ENCODE measurements at regions not wholly inside any gene's neighbourhood (a gene's known extent, or its start where the extent isn't known, plus 50 kb on each side); places are given as distances from the start of the nearest gene placed in this dataset.
A peak's percentile ranks its signal among the peaks of the same experiment; 100 is the strongest.
"Not testable (repeated sequence)": the region's sequence is repeated elsewhere in the genome, so short reads cannot be mapped to it uniquely, and the experiment has no call there.

DNA sequence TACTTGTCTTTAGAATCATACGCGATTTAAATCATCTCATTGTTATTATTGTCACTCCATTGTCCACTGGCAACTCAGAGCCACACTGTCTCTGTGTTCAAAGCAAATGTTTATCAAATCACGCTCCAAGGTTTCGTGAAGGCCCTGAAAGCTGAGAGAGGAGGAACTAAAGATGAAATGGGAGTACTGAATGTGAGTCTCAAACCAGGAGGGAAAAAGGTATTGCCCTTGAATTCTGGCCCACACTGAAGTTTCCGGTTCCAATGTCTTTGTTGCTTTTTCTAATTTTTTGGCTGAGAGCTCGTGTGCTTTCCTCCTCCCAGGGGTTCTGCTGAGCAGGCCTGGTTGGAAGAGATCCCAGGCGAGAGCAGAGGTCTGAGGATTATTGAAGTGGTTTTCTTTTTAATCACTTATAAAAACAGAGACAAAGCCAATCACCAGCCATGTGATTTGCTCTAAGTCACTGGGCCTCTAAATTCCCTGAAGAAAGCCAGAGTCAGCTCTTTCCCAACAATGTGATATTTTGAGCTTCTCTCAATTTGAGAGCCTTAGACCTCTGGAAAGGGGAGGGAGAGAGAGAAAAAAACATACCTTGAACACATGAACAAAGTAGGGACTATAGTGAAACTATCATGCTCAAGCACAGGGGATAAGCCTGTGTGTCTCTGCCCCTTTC is 420.8 kb upstream of the GRAMD2B start:
- TF ChIP-seq, protein P1, sequence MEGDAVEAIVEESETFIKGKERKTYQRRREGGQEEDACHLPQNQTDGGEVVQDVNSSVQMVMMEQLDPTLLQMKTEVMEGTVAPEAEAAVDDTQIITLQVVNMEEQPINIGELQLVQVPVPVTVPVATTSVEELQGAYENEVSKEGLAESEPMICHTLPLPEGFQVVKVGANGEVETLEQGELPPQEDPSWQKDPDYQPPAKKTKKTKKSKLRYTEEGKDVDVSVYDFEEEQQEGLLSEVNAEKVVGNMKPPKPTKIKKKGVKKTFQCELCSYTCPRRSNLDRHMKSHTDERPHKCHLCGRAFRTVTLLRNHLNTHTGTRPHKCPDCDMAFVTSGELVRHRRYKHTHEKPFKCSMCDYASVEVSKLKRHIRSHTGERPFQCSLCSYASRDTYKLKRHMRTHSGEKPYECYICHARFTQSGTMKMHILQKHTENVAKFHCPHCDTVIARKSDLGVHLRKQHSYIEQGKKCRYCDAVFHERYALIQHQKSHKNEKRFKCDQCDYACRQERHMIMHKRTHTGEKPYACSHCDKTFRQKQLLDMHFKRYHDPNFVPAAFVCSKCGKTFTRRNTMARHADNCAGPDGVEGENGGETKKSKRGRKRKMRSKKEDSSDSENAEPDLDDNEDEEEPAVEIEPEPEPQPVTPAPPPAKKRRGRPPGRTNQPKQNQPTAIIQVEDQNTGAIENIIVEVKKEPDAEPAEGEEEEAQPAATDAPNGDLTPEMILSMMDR (conservative IDR thresholded peaks at IDR 0.05; ENCODE audit: control insufficient read depth, insufficient read depth, low read depth, low read length): no peak
- H3K4me3 ChIP-seq (ENCODE audit: control insufficient read depth, low read depth, low read length): no peak overlapping the region
- DNase-seq (ENCODE audit: low read depth): peak; percentile 97

GRCh38 chr5:126003309-126003708 is 419.9 kb upstream of the GRAMD2B start:
- peak; percentile 88 for DNase-seq (ENCODE audit: low read depth)
- no peak overlapping the region for H3K4me3 ChIP-seq (ENCODE audit: control insufficient read depth, low read depth, low read length)
- TF ChIP-seq, protein P1 (conservative IDR thresholded peaks at IDR 0.05; ENCODE audit: control insufficient read depth, insufficient read depth, low read depth, low read length): no peak

GRCh38 chr5:126004636-126005035 is 418.6 kb upstream of the GRAMD2B start:
- DNase-seq (ENCODE audit: low read depth): peak; percentile 31
- TF ChIP-seq, protein P1 (conservative IDR thresholded peaks at IDR 0.05; ENCODE audit: control insufficient read depth, insufficient read depth, low read depth, low read length): no peak

DNA sequence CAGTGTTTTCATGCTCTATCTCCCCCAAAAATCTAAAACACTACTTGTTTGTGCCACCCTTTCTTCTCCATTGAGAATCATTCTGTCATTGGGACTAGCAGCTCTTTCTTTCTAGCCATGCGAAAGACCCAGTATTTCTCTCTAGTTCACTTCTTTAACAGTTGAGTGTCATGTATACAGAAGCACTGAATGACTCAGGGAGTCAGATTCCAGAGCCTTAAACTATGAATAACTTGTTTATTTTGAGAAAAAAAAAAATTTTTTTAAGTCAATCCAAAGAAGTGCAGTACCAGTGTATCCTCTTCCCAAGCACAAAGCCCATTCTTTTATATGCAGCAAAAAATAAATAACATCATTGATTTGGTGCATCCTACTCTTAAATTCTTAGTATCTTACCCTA is 415.4 kb upstream of the GRAMD2B start:
- DNase-seq (ENCODE audit: low read depth): peak; percentile 40
- H3K4me3 ChIP-seq (ENCODE audit: control insufficient read depth, low read depth, low read length): no peak overlapping the region
- TF ChIP-seq, protein P1 (conservative IDR thresholded peaks at IDR 0.05; ENCODE audit: control insufficient read depth, insufficient read depth, low read depth, low read length): no peak

More at GRCh38 chr5:126004636-126005035, 418.6 kb upstream of the GRAMD2B start:
- no peak overlapping the region for H3K4me3 ChIP-seq (ENCODE audit: control insufficient read depth, low read depth, low read length)

DNA sequence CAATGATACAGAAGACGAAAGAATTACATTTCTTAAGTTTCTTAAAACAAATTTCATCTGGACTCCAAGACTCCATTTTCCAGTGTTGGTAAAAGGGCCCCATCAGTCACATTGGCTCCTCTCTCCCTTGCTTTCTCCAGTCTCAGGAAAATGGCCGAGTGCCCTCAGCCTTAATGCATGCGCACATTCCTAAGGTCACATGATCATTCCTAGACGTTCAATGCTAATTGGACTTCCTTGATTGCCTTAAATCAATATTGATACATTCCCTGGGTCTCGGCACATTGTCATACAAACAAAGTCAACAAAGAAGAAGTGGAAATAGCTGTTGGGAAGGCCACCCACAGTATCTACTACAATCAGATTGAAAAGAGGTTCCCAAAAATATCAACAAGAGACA is 413.6 kb upstream of the GRAMD2B start:
- H3K4me3 ChIP-seq (ENCODE audit: control insufficient read depth, low read depth, low read length): no peak overlapping the region
- DNase-seq (ENCODE audit: low read depth): no peak
- TF ChIP-seq, protein P1 (conservative IDR thresholded peaks at IDR 0.05; ENCODE audit: control insufficient read depth, insufficient read depth, low read depth, low read length): no peak

DNA sequence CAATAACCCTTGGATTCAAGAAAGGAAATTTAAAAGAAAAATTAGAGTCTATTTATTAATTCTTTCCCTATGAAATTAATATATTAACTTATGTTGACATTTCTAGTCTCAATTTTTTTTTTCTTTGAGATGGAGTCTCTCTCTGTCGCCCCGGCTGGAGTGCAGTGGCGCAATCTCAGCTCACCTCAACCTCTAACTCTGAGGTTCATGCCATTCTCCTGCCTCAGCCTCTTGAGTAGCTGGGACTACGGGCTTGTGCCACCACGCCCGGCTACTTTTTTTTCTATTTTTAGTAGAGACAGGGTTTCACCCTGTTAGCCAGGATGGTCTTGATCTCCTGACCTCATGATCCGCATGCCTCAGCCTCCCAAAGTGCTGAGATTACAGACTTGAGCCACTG is 411.7 kb upstream of the GRAMD2B start:
- DNase-seq (ENCODE audit: low read depth); H3K4me3 ChIP-seq (ENCODE audit: control insufficient read depth, low read depth, low read length): not testable (repeated sequence)

DNA sequence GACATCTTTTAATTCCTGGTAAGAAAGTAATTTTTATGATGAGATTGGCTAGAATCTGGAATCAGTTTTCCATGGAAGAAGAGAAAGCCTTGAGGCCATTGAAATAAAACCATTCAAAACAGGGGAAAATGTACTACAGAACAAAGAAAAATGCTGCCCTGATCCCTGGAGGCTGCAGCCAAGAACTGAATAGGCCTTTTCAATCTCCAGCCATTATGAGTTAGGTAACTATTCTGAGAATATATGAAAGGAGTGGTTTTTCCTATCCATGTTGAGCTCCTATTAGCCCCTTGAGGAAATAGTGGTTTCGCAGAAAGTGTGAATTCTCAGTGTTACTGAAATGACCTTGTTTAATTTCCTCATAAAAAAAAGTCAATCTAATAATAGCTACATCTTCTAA is 408.5 kb upstream of the GRAMD2B start:
- no peak for DNase-seq (ENCODE audit: low read depth)
- TF ChIP-seq, protein P1 (conservative IDR thresholded peaks at IDR 0.05; ENCODE audit: control insufficient read depth, insufficient read depth, low read depth, low read length): no peak
- H3K4me3 ChIP-seq (ENCODE audit: control insufficient read depth, low read depth, low read length): no peak overlapping the region

Measured in fibroblast of mammary gland (primary cell).